Kidney (tissue), 13 donors: ENCODE measurements at regions not wholly inside any gene's neighbourhood (a gene's known extent, or its start where the extent isn't known, plus 50 kb on each side); places are given as distances from the start of the nearest gene placed in this dataset.

Source experiments
- DNase-seq, 5 donors: peaks; one replicate each; pipeline ENCODE4 v3.0.0-alpha.2; 2013 to 2020
- FAIRE-seq: peaks from 2 replicates; lab custom pipeline; 2012; peaks lifted over from hg19 to GRCh38; lab: Jason Lieb, UNC
- H3K27ac ChIP-seq, 2 donors: one replicate each; pipeline ENCODE4 v1.7.0; 2013; ENCODE audit warnings: low read depth in 2 of 2, low read length in 2 of 2, inconsistent platforms in 1 of 2
- H3K27me3 ChIP-seq: one replicate; pipeline ENCODE4 v1.7.1; 2013; ENCODE audit warnings: low read length, inconsistent platforms; ENCODE audit not compliant: control insufficient read depth, insufficient read depth
- H3K36me3 ChIP-seq, 3 donors: one replicate each; pipeline versions ENCODE4 v1.7.0 to v1.7.1; 2013; ENCODE audit warnings: low read length in 3 of 3, control low read depth in 1 of 3, inconsistent platforms in 1 of 3; ENCODE audit not compliant: insufficient read depth in 3 of 3, control insufficient read depth in 2 of 3
- H3K4me1 ChIP-seq, 3 donors: one replicate each; pipeline versions ENCODE4 v1.7.0 to v1.7.1; 2013; ENCODE audit warnings: low read length in 3 of 3, inconsistent platforms in 1 of 3, low read depth in 1 of 3; ENCODE audit not compliant: control insufficient read depth in 2 of 3, insufficient read depth in 2 of 3
- H3K4me3 ChIP-seq, 3 donors: one replicate each; pipeline versions ENCODE4 v1.7.0 to v1.8.1; 2013; ENCODE audit warnings: low read length in 3 of 3, control low read depth in 1 of 3, inconsistent platforms in 1 of 3
- H3K9ac ChIP-seq, 3 donors: one replicate each; pipeline versions ENCODE4 v1.7.0 to v1.7.1; 2013; ENCODE audit warnings: low read length in 3 of 3, control low read depth in 1 of 3, inconsistent platforms in 1 of 3
- H3K9me3 ChIP-seq, 3 donors: one replicate each; pipeline versions ENCODE4 v1.7.0 to v1.7.1; 2013; ENCODE audit warnings: low read length in 3 of 3, control low read depth in 1 of 3, inconsistent platforms in 1 of 3; ENCODE audit not compliant: control insufficient read depth in 2 of 3, insufficient read depth in 1 of 3
- intact Hi-C: fragments of 100-400 bp; cut with DNase I; formaldehyde crosslinking; loops from one replicate; pipeline ENCODE4 v1.11.1; 2022
- TF ChIP-seq, protein P1 (sequence below): IDR thresholded peaks from 3 replicates; pipeline ENCODE4 v1.5.1; 2012; ENCODE audit warnings: mild to moderate bottlenecking, moderate library complexity, borderline replicate concordance; ENCODE audit not compliant: insufficient read depth; ENCODE audit errors: extremely low read depth
- donor health status: control.
- donor health status: control.
- donor health status: control.
- donor health status: control.
- donor health status: control.
- donor health status: DM: yes; HTN: yes; CAD: no.
- donor health status: Normal renal cell carcinoma (clear cell type).

DNA sequence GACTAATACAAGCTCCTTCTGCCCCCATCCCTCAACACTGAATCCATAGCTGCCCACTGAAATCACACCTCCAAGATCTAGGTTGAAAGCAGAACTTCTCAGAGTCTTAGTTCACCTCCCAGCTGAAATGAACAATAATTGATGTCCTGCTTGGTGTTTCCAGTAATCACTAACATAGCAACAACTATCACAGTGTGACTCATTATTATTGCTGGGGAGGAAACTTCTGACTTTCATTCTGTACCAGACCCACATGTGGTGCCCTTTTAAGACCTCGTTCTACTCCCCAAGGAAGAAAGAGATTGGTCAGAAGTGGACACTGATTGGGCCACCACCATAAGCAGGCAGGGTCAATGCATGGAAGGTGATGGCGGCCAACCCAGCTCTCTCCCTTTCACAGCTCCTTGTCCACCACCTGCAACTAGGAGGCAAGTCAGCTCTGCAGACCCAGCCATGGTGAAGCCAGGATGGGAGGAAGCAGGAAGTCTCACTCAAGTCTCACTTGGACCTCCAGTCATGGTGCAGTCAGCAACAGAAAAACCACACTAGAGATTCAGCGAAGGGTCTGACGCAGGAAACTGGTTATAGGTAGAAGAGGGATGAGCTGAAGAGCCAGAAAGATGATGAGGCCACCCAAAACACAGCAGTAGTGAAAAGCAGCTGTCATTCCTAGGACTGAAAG, 720.2 kb downstream of the PTPRU start:
- Histone ChIP-seq H3K9ac (no peak overlapping the region), H3K4me3 (no peak overlapping the region), H3K36me3 (no peaks in the 10 kb centered on the region), H3K27me3 (no peaks in the 10 kb centered on the region), H3K9me3 (no peaks in the 10 kb centered on the region), H3K4me1 (no peaks in the 10 kb centered on the region), H3K27ac (no peak overlapping the region)
- intact Hi-C loops, result no loop called here
- TF ChIP-seq, protein P1, sequence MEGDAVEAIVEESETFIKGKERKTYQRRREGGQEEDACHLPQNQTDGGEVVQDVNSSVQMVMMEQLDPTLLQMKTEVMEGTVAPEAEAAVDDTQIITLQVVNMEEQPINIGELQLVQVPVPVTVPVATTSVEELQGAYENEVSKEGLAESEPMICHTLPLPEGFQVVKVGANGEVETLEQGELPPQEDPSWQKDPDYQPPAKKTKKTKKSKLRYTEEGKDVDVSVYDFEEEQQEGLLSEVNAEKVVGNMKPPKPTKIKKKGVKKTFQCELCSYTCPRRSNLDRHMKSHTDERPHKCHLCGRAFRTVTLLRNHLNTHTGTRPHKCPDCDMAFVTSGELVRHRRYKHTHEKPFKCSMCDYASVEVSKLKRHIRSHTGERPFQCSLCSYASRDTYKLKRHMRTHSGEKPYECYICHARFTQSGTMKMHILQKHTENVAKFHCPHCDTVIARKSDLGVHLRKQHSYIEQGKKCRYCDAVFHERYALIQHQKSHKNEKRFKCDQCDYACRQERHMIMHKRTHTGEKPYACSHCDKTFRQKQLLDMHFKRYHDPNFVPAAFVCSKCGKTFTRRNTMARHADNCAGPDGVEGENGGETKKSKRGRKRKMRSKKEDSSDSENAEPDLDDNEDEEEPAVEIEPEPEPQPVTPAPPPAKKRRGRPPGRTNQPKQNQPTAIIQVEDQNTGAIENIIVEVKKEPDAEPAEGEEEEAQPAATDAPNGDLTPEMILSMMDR, result no peak
- DNase-seq (no peak), FAIRE-seq (no peak)

DNA sequence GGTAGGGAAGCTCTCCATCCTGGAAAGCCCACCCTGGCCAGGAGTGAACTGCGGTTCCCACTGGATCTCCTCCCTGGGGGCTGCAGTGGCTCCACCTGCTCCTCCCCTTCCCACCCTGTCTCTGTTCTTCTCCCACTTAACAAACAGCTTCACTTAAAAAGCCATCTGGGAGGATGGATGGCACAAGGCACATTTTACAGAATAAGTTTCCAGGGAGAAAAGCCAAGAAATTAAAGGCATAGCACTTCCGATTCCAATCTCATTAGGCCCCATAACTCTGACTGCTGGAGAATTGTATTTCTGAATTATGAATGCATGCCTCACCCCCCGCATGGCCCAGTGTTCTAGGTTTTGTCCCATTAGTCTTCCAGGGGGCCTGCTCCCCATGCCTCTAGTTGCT, 718.3 kb downstream of the PTPRU start:
- H3K27me3 ChIP-seq, result no peaks in the 10 kb centered on the region
- no peak for DNase-seq

DNA sequence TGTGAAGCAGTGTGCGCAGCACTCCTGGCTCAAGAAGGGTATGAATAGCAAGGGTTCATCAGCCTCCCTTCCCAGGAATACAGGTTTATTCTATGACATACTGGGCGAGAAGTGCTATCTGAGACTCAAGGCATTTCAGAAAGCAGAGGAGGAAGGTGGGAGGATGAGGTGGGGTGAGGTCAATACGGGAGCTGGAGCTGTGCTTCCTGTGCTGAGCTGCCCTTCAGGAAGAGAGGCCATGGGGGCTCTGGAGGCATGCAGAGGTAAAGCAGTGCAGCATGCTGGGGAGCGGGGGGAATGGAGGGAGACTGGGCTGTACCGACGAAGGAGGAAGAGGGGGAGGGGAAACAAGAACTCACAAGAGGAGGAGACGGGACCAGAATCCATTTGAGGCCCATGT, 717.6 kb downstream of the PTPRU start:
- Histone ChIP-seq H3K9me3 (no peaks in the 10 kb centered on the region), H3K27ac (no peak overlapping the region), H3K4me1 (no peaks in the 10 kb centered on the region), H3K36me3 (no peaks in the 10 kb centered on the region), H3K4me3 (no peak overlapping the region), H3K9ac (no peak overlapping the region), H3K27me3 (no peaks in the 10 kb centered on the region)
- DNase-seq (peak in 4 of 5 donors; percentile 57 to 74 (median 62)), FAIRE-seq (no peak)
- intact Hi-C loops, result no loop called here
- TF ChIP-seq, protein P1, result no peak

More for the DNA sequence above, 718.3 kb downstream of the PTPRU start:
- no peak overlapping the region for H3K9ac ChIP-seq
- H3K4me1 ChIP-seq, result no peaks in the 10 kb centered on the region
- no peaks in the 10 kb centered on the region for H3K36me3 ChIP-seq
- H3K9me3 ChIP-seq, result no peaks in the 10 kb centered on the region
- no peak for FAIRE-seq
- no peak overlapping the region for H3K27ac ChIP-seq
- intact Hi-C loops, result no loop called here
- no peak overlapping the region for H3K4me3 ChIP-seq
- TF ChIP-seq, protein P1, result no peak

DNA sequence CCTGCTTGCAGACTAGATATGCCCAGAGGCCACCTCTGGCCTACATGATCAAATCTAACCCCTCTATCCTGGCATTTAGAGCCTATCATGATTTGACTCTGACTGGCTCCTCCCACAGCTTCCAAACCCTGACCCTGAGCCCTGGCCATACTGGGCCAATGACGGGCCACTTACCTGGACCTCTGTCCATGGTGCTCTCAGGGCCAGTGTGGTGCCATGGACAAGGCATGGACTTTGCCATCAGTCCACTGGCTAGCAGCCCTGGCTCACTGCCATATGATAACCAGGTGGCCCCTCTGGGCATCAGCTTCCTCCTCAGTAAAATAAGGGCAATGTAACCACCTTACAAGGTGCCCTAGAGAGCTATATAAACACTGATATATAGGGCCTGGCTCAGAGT, 713.4 kb downstream of the PTPRU start:
- no peaks in the 10 kb centered on the region for H3K4me1 ChIP-seq
- intact Hi-C loops, result no loop called here
- DNase-seq (no peak), FAIRE-seq (no peak)
- no peaks in the 10 kb centered on the region for H3K27me3 ChIP-seq
- no peak overlapping the region for H3K27ac ChIP-seq
- no peaks in the 10 kb centered on the region for H3K9me3 ChIP-seq
- TF ChIP-seq, protein P1, result no peak
- H3K9ac ChIP-seq, result no peak overlapping the region
- H3K36me3 ChIP-seq, result no peaks in the 10 kb centered on the region
- H3K4me3 ChIP-seq, result no peak overlapping the region
